ENCODE measurements at regions not wholly inside any gene's neighbourhood (a gene's known extent, or its start where the extent isn't known, plus 50 kb on each side); places are given as distances from the start of the nearest gene placed in this dataset.

- Histone ChIP-seq H3K4me3 (ENCODE audit: low read depth, low read length, poor library complexity, severe bottlenecking) (no peak overlapping the region), H3K27me3 (replicated peaks; ENCODE audit: insufficient read depth, low read depth, low read length, poor library complexity) (no peaks in the 10 kb centered on the region), H3K36me3 (ENCODE audit: insufficient read depth, low read length, poor library complexity, severe bottlenecking) (no peaks in the 10 kb centered on the region), H3K4me1 (ENCODE audit: insufficient read depth, low read length, poor library complexity, severe bottlenecking) (peaks cover 9% of the 10 kb centered on the region), H3K27ac (ENCODE audit: low read depth, low read length, poor library complexity, severe bottlenecking) (no peak overlapping the region), H3K9me3 (ENCODE audit: low read depth, low read length, poor library complexity, severe bottlenecking) (no peaks in the 10 kb centered on the region)
- intact Hi-C loops (cut with micrococcal nuclease; ENCODE audit: unreplicated experiment), result no loop called here
- TF ChIP-seq CTCF (conservative IDR thresholded peaks at IDR 0.05; ENCODE audit: low read depth, low read length) (no peak), EZH2 (IDR thresholded peaks at IDR 0.05; ENCODE audit: borderline replicate concordance, low read depth, low read length, poor library complexity, severe bottlenecking) (no peak)
- BruUV-seq (replicated peaks), result no TSS peak
- no peak for DNase-seq (ENCODE audit: low spot score)
- POLR2A ChIA-PET (ENCODE audit: low non-redundant PET), result no interaction called here
- CTCF ChIA-PET, result no interaction called here
Measured at GRCh38 chr1:199295107-199295506, 656.3 kb downstream of the PTPRC start.

GRCh38 chr1:199297174-199297573 lies 658.3 kb downstream of the PTPRC start:
- BruUV-seq (replicated peaks), result no TSS peak
- no peak overlapping the region for H3K4me3 ChIP-seq (ENCODE audit: low read depth, low read length, poor library complexity, severe bottlenecking)
- H3K36me3 ChIP-seq (ENCODE audit: insufficient read depth, low read length, poor library complexity, severe bottlenecking), result no peaks in the 10 kb centered on the region
- ChIA-PET CTCF (no interaction called here), POLR2A (ENCODE audit: low non-redundant PET) (interaction anchor here (0.8 kb wide), 1 partner anchor 11 kb away, joined by 3 read pairs; no protein-coding TSS in a partner anchor)
- H3K27ac ChIP-seq (ENCODE audit: low read depth, low read length, poor library complexity, severe bottlenecking), result no peak overlapping the region
- H3K9me3 ChIP-seq (ENCODE audit: low read depth, low read length, poor library complexity, severe bottlenecking), result no peaks in the 10 kb centered on the region
- intact Hi-C loops (cut with micrococcal nuclease; ENCODE audit: unreplicated experiment), result no loop called here
- TF ChIP-seq EZH2 (IDR thresholded peaks at IDR 0.05; ENCODE audit: borderline replicate concordance, low read depth, low read length, poor library complexity, severe bottlenecking) (no peak), CTCF (conservative IDR thresholded peaks at IDR 0.05; ENCODE audit: low read depth, low read length) (no peak)
- H3K27me3 ChIP-seq (replicated peaks; ENCODE audit: insufficient read depth, low read depth, low read length, poor library complexity), result no peaks in the 10 kb centered on the region
- no peak for DNase-seq (ENCODE audit: low spot score)
- H3K4me1 ChIP-seq (ENCODE audit: insufficient read depth, low read length, poor library complexity, severe bottlenecking), result peaks cover 7% of the 10 kb centered on the region

GRCh38 chr1:199297887-199298286 lies 659.0 kb downstream of the PTPRC start:
- TF ChIP-seq CTCF (conservative IDR thresholded peaks at IDR 0.05; ENCODE audit: low read depth, low read length) (no peak), EZH2 (IDR thresholded peaks at IDR 0.05; ENCODE audit: borderline replicate concordance, low read depth, low read length, poor library complexity, severe bottlenecking) (no peak)
- Histone ChIP-seq H3K36me3 (ENCODE audit: insufficient read depth, low read length, poor library complexity, severe bottlenecking) (no peaks in the 10 kb centered on the region), H3K27me3 (replicated peaks; ENCODE audit: insufficient read depth, low read depth, low read length, poor library complexity) (no peaks in the 10 kb centered on the region), H3K27ac (ENCODE audit: low read depth, low read length, poor library complexity, severe bottlenecking) (no peak overlapping the region), H3K4me1 (ENCODE audit: insufficient read depth, low read length, poor library complexity, severe bottlenecking) (peaks cover 2% of the 10 kb centered on the region), H3K9me3 (ENCODE audit: low read depth, low read length, poor library complexity, severe bottlenecking) (no peaks in the 10 kb centered on the region), H3K4me3 (ENCODE audit: low read depth, low read length, poor library complexity, severe bottlenecking) (no peak overlapping the region)
- ChIA-PET POLR2A (ENCODE audit: low non-redundant PET) (no interaction called here), CTCF (no interaction called here)
- no TSS peak for BruUV-seq (replicated peaks)
- no peak for DNase-seq (ENCODE audit: low spot score)
- intact Hi-C loops (cut with micrococcal nuclease; ENCODE audit: unreplicated experiment), result no loop called here

Data from A673 (cell line).